HG03432 (cell line): ENCODE measurements at regions not wholly inside any gene's neighbourhood (a gene's known extent, or its start where the extent isn't known, plus 50 kb on each side); places are given as distances from the start of the nearest gene placed in this dataset.

Experiments used
- ATAC-seq: cut with Tn5 transposase; IDR thresholded peaks from one replicate; pipeline ENCODE4 v1.9.1; 2021; ENCODE audit warnings: mild to moderate bottlenecking, moderate library complexity; ENCODE audit not compliant: unreplicated experiment

DNA sequence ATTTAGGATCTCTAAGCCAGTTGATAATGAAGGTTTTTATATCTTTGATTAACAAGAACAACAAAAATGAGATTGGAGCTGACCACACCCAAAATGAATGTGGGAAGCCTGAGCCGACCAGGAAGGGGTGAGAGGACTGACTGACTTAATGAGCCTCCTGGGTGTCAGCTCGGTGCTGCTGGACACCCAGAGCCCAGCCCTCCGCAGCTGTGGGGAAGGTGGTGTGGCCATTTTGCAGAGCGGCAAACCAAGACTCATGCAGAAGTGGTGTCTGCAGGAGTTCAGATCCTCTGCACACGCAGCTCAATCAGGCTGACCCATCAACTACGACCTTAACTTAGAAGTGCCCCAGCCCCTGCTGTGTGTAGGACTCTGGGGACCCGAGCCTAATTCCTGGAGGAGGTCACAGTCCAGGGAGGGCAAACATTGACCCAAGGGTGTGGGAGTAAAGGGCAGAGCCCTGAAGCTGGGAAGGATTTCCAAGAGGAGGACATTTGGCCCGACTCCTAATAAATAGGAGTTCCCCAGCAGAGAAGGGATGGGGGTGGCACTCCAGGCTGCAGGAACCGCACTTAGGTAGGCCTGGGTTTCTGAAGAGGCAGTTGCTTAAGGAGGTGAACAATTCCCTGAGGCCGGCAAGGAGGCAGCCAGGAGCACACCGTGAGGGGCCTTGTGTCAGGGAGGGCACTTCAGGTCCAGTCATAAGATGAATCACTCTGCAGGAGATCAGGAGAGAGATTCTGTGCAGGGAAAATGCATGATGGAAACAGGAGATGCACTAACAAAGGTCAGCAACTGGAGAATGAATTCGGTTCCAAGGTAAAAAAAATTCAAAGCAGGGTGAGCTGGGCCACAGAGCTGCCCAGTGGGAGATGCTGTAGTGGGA, 197.1 kb upstream of the TPM1 start:
- ATAC-seq: no peak

DNA sequence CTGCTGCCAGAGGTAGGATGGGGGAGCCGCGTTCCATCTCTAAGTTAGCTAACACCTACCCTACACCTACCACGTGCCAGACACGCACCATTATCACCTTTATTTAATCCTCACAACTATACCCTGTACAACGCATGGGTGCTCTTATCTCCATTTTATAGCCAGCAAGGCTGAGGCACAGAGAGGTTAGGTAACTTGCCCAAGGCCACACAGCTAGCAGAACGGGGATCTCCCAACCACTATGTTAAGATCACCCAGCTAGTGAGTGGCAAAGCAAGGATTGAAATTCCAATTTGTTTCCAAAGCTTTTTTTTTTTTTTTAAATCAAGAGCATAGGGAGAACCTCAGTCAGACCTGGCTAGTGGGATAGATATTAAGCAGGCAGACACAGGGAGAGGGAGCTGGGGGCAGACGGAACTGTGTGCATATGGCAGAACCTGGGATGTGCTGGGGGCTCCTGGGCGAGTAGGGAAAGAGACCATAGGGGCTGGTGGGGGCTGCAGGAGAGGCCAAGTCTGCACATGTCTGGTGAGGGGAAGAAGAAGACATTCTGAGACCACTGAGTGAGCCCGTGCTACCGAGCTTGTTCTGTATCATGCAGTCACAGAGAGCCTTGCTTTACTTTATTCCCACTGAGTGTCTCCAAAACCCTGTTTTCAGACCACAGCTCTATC, 196.3 kb upstream of the TPM1 start:
- ATAC-seq: no peak

DNA sequence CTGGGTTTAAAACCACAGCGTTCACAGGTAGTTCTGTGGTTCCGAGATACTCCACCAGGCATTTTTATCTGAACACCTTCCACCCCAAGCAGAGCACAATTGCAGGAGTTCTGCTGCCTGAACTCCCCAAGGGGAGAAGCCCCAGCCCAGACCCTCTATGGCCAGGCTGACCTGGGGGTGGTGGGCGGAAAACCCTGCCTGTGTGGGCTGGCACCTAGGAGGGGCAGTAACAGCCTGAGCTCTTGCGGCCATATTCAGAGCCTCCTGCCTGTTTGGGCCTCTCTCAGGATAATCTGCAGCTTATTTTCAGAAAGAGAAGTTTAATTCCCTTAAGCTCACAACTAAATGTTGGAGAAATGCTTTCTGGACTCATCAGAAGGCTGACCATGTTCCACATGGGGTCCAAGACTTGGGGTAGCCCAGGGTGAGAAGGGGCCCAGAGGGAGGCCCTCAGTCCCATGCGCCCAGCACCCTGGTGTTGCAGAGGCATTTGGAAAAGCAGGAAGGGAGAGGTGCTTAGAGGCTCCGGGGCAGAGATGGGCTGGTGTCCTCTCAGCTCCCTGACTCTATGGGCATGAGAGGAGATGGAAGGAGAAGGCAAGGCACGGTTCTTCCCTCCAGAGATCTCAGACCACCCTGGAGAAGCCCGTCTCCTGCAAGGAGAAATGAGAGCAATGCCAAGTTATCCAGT, 195.6 kb upstream of the TPM1 start:
- ATAC-seq: no peak

DNA sequence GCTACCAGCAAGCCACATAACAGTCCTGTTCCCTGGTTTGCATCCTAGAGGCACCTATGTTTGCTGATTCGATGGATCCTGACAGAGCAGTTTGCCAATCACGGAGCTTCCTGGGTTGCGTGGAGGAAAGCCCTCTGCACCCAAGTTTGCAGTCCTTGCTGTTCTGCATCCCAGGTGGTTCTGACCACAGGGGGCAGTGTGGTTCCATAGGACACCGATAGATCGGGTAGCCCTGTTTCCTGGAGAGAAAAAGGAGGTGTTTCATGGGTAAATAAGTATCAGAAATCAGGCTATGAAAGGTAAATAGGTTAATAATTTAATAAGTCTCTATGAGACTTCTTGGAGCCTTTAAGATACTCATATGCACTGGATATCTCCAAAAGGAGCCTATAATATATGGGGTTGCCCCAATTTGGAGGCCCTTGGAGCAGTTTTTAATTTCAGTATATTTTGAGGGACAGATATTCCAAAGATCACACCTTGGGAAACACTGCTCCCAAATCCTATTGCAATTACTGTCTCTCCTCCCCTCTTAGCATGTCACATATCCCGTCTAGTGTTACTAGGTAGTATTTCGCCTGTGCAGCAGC, 194.6 kb upstream of the TPM1 start:
- ATAC-seq: no peak

DNA sequence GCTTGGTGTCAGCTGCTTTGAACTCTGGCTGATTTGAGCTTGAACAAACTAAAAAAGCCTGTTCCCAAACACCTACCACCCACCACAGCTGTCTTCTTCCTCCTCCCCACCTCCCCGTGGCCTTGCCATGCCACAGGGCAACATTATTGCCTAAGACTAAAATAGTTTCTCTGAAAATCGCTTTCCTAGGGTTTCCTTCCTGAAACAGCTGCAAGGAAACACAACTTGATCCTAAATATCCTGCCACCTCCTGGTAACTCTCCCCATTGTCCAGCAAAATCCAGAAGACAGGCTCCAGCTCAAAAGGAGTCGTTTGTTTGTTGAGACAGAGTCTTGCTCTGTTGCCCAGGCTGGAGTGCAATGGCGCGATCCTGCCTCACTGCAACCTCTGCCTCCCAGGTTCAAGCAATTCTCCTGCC, 193.9 kb upstream of the TPM1 start:
- ATAC-seq: no peak

DNA sequence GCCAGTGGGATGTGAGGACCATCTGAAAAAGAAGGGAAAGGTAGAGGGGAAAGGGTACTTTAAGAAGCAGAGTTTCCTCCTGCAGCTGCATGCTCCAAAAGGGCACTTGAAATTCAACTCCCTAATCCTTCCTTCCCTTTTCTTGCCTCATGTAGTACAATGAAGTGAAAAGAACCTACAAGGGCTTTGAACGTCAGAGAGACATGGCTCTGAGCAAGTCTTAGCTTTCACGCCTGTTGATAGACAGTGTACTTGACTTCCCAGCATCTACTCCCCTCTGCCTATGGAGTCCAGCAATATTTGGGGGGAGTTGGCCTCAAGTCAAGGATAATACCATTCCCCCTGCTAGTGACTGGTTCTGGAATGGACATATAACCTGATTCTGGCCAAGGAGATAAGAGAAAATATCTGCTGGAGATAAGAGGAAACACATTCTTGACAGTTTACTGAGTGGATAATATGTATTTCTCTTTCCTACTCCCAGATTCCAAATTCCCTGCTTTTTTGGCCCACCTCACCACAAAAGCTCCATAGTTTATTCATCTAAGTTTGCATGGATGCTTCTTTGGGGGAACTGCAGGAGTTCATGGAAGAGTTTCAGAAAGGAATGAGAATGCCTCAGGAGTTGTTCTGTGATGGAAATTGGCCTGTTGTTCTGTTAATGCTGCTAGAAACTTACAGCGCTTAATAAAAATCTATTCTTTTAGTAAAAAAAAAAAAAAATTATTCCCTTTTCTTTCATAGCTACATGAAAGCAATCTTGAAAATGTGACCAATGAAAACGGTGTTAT, 193.0 kb upstream of the TPM1 start:
- ATAC-seq: no peak

DNA sequence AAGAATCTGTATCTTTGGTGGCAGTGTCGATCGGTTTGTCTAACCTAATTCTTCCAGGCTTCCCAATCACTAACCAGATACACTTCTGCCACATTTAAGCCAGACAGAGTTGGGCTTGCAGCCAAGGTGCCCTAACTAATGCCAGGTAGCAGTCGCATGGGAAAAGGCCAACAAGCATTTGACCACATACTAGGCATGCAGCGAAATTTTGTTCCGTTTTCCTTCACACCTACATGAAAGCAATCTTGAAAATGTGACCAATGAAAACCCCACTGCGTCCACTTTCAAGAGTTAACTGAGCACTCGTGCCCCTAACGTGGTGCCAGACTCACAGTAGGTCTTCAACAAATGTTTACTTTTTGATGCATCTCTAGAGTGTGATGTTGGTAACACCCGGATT, 192.2 kb upstream of the TPM1 start:
- no peak for ATAC-seq

DNA sequence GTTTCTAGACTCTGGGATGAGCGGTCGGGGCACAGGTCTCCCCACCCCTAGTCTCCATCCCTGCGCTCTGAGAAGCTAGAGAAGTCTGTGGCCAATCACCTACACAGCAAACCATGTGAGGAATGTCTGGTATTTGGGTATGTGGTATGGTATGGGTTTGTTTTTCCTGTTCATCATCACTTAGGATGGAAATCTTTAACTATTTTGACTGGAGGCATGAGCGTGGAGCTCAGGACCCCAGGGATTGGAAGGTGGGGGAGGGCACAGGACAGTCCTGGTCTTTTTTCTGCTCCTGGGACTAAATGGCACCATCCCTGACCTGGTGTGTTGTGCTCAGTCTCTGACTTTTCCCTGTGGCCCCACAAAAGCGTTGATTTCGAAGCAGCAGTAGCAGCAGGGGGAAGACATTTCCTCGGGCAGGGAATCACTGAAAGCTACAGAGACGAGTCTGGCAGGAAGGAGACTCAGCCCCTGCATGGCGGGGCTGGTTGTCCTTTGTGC, 191.7 kb upstream of the TPM1 start:
- ATAC-seq: no peak

DNA sequence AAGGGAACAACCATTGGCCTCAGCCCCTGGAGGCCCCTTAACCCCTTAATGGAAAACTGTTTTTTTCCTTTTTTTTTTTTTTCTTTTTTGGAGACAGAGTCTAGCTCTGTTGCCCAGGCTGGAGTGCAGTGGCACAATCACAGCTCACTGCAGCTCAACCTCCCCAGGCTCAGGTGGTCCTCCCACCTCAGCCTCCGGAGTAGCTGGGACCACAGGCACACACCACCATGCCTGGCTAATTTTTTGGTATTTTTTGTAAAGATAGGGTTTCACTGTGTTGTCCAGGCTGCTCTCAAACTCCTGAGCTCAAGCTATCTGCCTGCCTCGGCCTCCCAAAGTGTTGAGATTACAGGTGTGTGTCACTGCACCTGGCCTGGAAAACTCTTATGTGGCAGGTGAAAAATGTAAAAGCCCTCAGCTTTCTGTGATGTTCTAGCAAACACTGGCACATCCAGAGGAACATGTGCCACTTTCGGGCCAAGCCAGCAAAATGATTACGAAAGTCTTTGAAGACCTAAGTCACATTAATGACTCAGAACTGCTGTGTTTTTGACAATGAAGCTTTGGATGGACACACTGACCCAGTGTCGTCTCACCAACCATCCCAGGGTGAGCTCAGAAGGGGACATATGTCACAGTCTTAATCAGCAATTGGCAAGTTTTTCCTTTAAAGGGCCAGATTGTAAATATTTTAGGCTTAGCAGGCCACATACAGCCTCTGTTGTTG, 189.3 kb upstream of the TPM1 start:
- no peak for ATAC-seq

DNA sequence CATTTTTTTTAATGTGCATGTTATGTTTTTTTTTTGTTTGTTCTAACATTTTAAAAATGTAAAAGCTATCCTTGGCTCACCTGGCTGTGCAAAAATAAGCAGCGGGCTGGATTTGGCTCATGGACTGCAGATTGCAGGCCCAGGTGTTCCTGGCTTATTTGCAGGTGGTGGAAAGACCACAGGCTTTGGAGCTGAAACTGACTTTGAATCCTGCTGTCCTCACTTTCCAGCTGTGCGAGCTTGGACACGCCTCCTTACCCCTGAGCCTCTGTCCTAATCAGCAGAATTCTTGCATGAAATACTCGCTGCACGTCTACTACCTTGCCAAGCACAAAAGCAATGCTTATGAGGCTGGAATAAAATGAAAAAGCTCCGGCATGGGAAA, 188.7 kb upstream of the TPM1 start:
- no peak for ATAC-seq

DNA sequence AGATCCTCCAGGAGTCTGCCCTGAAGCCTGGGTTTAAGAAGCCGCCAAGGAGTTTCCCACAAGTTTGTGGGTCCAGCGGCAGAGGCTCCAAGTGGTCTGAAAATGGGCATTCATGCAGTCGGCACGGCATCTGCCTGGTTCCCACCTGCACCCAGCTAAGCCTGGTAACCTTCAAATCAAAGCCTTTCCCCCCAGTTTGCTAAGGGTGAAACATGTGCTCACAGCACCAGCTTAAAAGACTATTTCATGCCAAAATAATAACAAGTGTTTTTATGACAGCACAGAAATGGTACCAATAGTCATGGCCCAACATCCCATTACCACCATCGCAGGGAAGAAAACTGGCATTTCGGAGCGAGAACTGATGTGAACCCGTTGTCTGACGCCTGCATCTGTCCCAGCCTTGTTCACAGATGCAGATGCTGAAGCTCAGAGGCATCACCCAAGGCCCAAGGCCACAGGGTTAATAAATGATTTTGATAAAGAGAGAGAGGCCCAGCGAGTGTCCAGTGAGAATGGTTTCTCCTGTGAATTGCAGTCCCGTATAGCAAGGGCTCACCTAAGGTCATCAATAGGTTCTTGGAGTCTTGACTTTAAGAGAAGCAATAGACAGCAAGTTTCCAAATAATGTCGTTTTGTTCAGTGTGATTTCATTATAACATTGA, 188.0 kb upstream of the TPM1 start:
- ATAC-seq: no peak

DNA sequence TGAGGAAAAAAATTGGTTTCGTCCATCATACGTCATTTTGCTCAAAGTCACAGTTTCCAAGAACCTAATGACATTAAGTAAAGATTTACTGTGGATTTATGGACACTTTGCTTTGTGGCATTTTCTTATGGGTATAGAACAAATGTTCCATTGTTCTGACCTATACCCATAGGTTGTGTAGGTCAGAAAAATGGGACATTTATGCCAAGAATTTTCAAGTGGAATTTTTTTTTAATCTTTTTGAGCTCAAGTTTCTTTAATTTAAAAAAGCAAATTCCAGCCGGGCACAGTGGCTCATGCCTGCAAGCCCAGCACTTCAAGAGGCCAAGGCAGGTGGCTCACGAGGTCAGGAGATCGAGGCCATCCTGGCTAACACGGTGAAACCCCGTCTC, 187.5 kb upstream of the TPM1 start:
- no peak for ATAC-seq

DNA sequence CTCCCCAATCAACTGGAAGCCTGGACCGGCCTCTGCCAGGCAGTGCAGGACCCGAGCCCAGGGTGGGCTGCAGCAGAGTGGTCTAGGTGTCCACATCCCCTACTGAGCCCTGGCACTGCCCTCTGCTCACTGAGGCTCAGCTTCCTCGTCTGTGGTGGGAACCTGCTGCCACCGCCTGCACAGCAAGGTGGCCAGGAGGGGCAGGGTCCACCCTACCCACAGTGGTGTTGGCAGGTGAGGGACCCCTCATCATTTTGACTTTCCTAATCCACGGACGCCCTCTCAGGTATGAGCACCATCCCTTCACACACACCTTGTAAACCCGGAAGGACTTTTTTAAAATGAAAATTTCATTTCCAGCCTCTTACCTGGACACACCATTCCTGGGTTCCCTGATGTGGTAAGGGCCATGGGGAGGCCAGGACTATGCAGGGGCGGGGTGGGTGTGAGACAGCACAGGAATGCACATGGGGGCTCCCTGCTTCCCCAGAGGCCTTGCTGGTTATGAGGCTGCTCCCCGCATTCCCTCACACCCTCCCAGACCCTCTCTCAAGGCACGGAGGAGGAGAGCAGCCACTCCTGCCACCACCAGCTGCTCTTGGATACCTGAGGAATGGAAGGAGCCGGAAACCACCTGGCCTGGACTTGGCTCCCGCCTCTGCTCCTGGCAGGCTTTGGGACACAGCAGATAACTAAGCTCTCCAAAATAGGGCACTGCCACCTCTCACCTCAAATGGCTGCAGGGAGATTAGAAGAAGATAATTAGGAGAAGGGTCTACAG, 185.9 kb upstream of the TPM1 start:
- ATAC-seq: no peak

DNA sequence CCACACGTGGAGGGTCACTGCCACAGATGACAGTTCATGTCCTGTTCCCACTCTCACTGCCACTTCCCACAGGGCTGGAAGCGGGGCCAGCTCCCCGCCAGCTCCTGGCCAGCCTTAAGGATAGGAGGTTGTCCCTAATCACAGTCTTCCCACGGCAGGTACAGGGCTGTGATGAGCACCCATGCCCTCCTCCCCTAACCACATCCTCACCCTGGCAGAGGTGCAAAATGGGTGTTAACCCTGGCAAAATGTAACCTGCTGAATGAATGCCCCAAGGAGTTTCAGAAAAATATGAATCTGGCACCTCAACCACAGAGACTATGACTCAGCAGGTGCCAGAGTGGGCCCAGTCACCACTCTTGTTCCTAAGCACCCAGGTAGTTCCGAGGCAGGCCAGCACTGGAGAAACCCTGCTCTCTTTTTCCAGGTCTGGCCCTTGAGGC, 185.1 kb upstream of the TPM1 start:
- ATAC-seq: no peak

DNA sequence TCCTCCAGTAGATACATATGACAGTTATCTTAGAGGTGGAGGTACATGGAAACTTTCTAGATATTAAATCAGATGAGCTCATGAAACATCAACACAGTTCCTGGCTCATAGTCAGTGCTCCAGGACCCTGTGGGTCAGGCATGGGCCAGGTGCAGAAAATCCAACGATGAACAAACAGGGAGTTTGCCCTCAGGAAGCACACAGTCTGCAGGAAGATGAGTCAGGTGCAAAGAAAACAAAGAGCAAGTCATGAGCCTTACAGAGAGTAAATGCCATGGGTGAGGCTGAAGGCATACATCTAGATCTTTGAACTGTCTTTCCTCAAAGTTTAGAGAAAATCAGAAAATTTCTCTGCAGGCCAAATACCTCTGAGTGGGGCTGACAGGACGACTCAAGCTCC, 184.2 kb upstream of the TPM1 start:
- ATAC-seq: no peak

DNA sequence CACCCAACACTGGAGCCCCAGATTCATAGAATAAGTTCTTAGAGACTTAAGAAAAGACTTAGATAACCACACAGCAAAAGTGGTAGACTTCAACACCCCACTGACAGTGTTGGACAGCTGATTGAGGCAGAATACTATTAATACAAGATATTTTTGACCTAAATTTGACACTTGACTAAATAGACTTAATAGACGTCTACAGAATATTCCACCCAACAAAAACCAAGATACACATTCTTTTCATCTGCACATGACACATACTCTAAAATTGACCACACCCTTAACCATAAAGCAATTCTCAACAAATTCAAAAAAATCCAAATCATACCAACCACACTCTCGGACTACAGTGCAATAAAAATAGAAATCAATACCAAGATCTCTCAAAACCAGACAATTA, 179.8 kb upstream of the TPM1 start:
- ATAC-seq: no peak

DNA sequence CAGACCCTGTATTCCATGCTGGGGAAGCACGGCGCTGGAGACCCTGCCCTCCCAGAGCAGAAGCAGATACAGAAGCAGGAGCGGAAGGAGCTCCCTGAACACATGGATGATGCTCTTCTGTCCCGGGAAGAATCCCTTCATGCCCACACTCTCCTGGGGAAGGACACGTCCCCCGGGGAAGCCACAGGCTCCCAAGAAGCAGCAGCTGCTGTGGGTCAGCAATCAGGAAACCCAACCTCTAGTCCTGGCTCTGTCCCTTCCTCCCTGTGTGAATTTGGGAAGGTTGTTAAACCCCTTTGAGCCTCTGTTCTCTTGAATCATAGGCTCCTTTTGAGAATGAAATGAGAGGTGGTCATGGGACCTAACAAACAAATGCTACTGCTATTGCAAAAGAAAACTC, 176.2 kb upstream of the TPM1 start:
- no peak for ATAC-seq

DNA sequence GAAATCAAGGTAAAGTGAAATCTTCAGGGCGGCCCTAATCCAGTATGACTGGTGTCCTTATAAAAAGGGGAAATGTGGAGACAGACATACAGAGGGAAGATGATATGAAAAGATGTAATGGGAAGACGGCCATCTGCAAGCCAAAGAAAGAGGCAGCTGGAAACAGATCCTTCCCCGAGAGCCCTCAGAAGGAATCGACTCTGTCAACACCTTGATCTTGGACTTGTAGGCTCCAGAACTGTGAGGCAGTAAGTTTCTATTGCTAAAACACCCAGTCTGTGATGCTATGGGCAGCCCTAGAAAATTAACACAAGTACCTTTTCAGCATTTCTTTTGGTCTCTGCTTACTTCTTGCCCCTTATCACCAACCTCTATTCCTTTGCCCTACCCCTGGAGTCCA, 174.7 kb upstream of the TPM1 start:
- no peak for ATAC-seq

DNA sequence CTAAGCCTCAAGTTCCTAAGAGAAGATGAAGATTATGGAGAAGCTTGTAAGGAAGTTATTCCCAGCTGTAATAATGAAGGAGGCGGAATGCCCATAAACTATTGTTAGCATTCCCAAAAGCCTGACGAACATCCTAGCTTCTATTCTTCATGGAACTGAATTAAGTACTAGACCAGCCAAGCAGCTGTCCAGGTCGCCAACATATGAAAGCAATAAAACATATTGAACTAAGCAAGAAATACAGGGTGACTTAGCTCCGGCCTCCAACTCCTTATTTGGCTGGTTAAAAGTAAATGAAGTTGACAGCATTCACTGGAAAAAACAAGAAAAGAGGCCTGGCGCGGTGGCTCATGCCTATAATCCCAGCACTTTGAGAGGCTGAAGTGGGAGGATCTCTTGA, 174.0 kb upstream of the TPM1 start:
- ATAC-seq: no peak
